SK-N-SH (cell line): ENCODE measurements at regions not wholly inside any gene's neighbourhood (a gene's known extent, or its start where the extent isn't known, plus 50 kb on each side); places are given as distances from the start of the nearest gene placed in this dataset.

ENCODE experiments used
- EZH2phosphoT487 ChIP-seq: fragments of 200-600 bp; sonication (generic); IDR thresholded peaks from 2 replicates; pipeline ENCODE4 v1.6.1; 2017; ENCODE audit warnings: low read depth, mixed run types, mild to moderate bottlenecking, antibody characterized with exemption, moderate library complexity, borderline replicate concordance
- GABPA ChIP-seq: IDR thresholded peaks from 2 replicates; pipeline ENCODE4 v1.4.0; 2012; ENCODE audit warnings: low read depth, mild to moderate bottlenecking
- GATA2 ChIP-seq: sonication (generic); formaldehyde crosslinking; IDR thresholded peaks from 2 replicates; pipeline ENCODE4 v1.5.0; 2020; ENCODE audit warnings: mild to moderate bottlenecking, missing genetic modification reagents
- NFIC ChIP-seq: IDR thresholded peaks from 2 replicates; pipeline ENCODE4 v1.4.0; 2012; ENCODE audit warnings: borderline replicate concordance
- POLR2AphosphoS5 ChIP-seq: IDR thresholded peaks from 2 replicates; pipeline ENCODE4 v1.6.1; 2012; ENCODE audit warnings: low read depth, low read length
- RFX5 ChIP-seq: IDR thresholded peaks from 2 replicates; pipeline ENCODE4 v1.6.1; 2012; ENCODE audit warnings: mild to moderate bottlenecking, improper control_type of control experiment, low read length
- SMC3 ChIP-seq: IDR thresholded peaks from 2 replicates; pipeline ENCODE4 v1.6.1; 2012; ENCODE audit warnings: low read depth, low read length, improper control_type of control experiment
- TCF12 ChIP-seq: IDR thresholded peaks from 2 replicates; pipeline ENCODE4 v1.4.0; 2012
- TF ChIP-seq, protein P1 (sequence below): IDR thresholded peaks from 2 replicates; pipeline ENCODE4 v1.4.0; 2012; ENCODE audit warnings: low read depth
- TF ChIP-seq, protein P2 (sequence below): fragments of 200-600 bp; sonication (generic); IDR thresholded peaks from 2 replicates; pipeline ENCODE4 v1.6.1; 2017; ENCODE audit warnings: antibody characterized with exemption, mild to moderate bottlenecking, moderate library complexity

DNA sequence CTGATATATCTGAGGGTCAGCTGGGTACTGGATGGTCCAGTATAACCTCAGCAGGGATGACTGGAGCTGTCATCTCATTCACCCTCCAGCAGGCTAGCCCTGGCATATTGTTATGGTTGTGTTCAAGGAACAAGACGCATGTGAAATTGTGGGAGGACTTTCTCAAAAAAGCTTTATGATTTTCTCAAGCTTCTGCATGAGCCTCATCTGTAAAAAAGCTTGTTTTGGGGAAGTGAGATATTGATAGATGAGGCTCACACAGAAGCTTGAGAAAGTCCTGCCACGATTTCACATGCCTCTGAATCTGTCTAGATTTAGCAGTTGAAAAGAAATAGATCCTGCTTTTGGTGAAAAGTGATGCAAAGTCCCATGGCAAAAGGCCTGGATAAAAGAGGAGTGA lies 93.4 kb downstream of the SPCS3 start:
- TF ChIP-seq, protein P1, sequence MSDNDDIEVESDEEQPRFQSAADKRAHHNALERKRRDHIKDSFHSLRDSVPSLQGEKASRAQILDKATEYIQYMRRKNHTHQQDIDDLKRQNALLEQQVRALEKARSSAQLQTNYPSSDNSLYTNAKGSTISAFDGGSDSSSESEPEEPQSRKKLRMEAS: no peak
- TF ChIP-seq, protein P2, sequence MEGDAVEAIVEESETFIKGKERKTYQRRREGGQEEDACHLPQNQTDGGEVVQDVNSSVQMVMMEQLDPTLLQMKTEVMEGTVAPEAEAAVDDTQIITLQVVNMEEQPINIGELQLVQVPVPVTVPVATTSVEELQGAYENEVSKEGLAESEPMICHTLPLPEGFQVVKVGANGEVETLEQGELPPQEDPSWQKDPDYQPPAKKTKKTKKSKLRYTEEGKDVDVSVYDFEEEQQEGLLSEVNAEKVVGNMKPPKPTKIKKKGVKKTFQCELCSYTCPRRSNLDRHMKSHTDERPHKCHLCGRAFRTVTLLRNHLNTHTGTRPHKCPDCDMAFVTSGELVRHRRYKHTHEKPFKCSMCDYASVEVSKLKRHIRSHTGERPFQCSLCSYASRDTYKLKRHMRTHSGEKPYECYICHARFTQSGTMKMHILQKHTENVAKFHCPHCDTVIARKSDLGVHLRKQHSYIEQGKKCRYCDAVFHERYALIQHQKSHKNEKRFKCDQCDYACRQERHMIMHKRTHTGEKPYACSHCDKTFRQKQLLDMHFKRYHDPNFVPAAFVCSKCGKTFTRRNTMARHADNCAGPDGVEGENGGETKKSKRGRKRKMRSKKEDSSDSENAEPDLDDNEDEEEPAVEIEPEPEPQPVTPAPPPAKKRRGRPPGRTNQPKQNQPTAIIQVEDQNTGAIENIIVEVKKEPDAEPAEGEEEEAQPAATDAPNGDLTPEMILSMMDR: no peak
- TF ChIP-seq RFX5 (no peak), GABPA (no peak), POLR2AphosphoS5 (no peak), TCF12 (no peak), GATA2 (no peak), SMC3 (no peak), NFIC (no peak), EZH2phosphoT487 (no peak)
